HCT116 (cell line): ENCODE measurements at regions not wholly inside any gene's neighbourhood (a gene's known extent, or its start where the extent isn't known, plus 50 kb on each side); places are given as distances from the start of the nearest gene placed in this dataset.

Experiments
- ATAC-seq: fragments of 200-7000 bp; cut with Tn5 transposase; 2 replicates; pipeline ENCODE4 v1.9.1; 2020; ENCODE audit warnings: mild to moderate bottlenecking, moderate library complexity
- BruUV-seq: library from RNA; stranded (reverse); fragments of 400-500 nt; replicated peaks from 2 replicates; lab custom pipeline; 2021; lab: Mats Ljungman, UMichigan
- CTCF ChIA-PET: fragments of 300-600 bp; sonication (Branson Sonifier 250); formaldehyde crosslinking; loops from one replicate; lab custom pipeline; 2021; ENCODE audit warnings: antibody characterized with exemption; lab: Charles Lee
- POLR2A ChIA-PET: fragments of 300-600, 350-600 bp; sonication (Branson Sonifier 250); formaldehyde crosslinking; loops from one replicate; lab custom pipeline; 2021; ENCODE audit warnings: antibody characterized with exemption; lab: Charles Lee
- RAD21 ChIA-PET, 2 experiments: fragments of 300-600 bp; sonication (Branson Sonifier 250); formaldehyde crosslinking; loops; one replicate each; lab custom pipeline; 2023; ENCODE audit warnings: low total read pairs in 2 of 2; ENCODE audit not compliant: uncharacterized antibody in 2 of 2, unreplicated experiment in 2 of 2, low non-redundant PET in 1 of 2; lab: Charles Lee
- DNase-seq: peaks from one replicate; pipeline ENCODE4 v3.0.0-alpha.2; 2010; ENCODE audit warnings: low read depth, low spot score
- H2AFZ ChIP-seq: fragments of 200-600 bp; shearing (Covaris generic), sonication (generic); 2 replicates; pipeline ENCODE4 v1.6.1; 2017; ENCODE audit warnings: low read depth, mixed run types, mixed read lengths, antibody characterized with exemption, low read length; ENCODE audit not compliant: poor library complexity, severe bottlenecking
- H3K27ac ChIP-seq: 2 replicates; pipeline ENCODE4 v1.5.1; 2012; ENCODE audit warnings: low read depth, low read length
- H3K27me3 ChIP-seq: fragments of 200-600 bp; sonication (generic); 2 replicates; pipeline ENCODE4 v1.6.1; 2016; ENCODE audit warnings: mixed run types, low read length, mixed read lengths; ENCODE audit not compliant: insufficient read depth
- H3K36me3 ChIP-seq, 2 experiments: fragments of 200-500 bp in 1 of 2; fragments of 200-600 bp in 1 of 2; sonication (Bioruptor generic) in 1 of 2; sonication (generic) in 1 of 2; 2 replicates each; pipeline versions ENCODE4 v1.5.1 to v1.6.1; 2014 to 2016; ENCODE audit warnings: low read length in 2 of 2, inconsistent platforms in 1 of 2, mixed read lengths in 1 of 2, mixed run types in 1 of 2; ENCODE audit not compliant: insufficient read depth in 2 of 2, control insufficient read depth in 1 of 2
- H3K4me1 ChIP-seq, 2 experiments: fragments of 200-600 bp in 1 of 2; sonication (generic) in 1 of 2; 2 replicates each; pipeline versions ENCODE4 v1.5.1 to v1.6.1; 2012 to 2017; ENCODE audit warnings: low read length in 2 of 2, inconsistent platforms in 1 of 2, mild to moderate bottlenecking in 1 of 2, mixed read lengths in 1 of 2, mixed run types in 1 of 2, moderate library complexity in 1 of 2; ENCODE audit not compliant: insufficient read depth in 2 of 2, control insufficient read depth in 1 of 2
- H3K4me2 ChIP-seq: fragments of 200-600 bp; sonication (generic); 2 replicates; pipeline ENCODE4 v1.6.1; 2017; ENCODE audit warnings: mixed run types, low read length, mixed read lengths
- H3K4me3 ChIP-seq, 2 experiments: fragments of 200-600 bp in 1 of 2; sonication (generic) in 1 of 2; replicated peaks in 1 of 2; 2 replicates each; pipeline ENCODE4 v1.5.1; 2011 to 2016; ENCODE audit warnings: low read length in 2 of 2, control low read depth in 1 of 2, low read depth in 1 of 2, mild to moderate bottlenecking in 1 of 2, mixed read lengths in 1 of 2, mixed run types in 1 of 2
- H3K79me2 ChIP-seq: fragments of 200-600 bp; sonication (generic); 2 replicates; pipeline ENCODE4 v1.6.1; 2017; ENCODE audit warnings: mild to moderate bottlenecking, mixed run types, low read length, moderate library complexity, mixed read lengths; ENCODE audit not compliant: insufficient read depth
- H3K9ac ChIP-seq: fragments of 200-600 bp; sonication (generic); 2 replicates; pipeline ENCODE4 v1.6.1; 2016; ENCODE audit warnings: low read length, mixed read lengths
- H3K9me2 ChIP-seq: fragments of 200-600 bp; sonication (generic), shearing (Covaris generic); 2 replicates; pipeline ENCODE4 v1.6.1; 2017; ENCODE audit warnings: mixed run types, mild to moderate bottlenecking, moderate library complexity; ENCODE audit not compliant: insufficient read depth
- H3K9me3 ChIP-seq, 2 experiments: fragments of 200-500 bp in 1 of 2; fragments of 200-600 bp in 1 of 2; sonication (Bioruptor generic) in 1 of 2; sonication (generic) in 1 of 2; 2 replicates each; pipeline ENCODE4 v1.6.1; 2014 to 2017; ENCODE audit warnings: low read length in 2 of 2, mixed read lengths in 2 of 2, inconsistent platforms in 1 of 2, low read depth in 1 of 2, mild to moderate bottlenecking in 1 of 2, mixed run types in 1 of 2, moderate library complexity in 1 of 2; ENCODE audit not compliant: control insufficient read depth in 1 of 2, insufficient read depth in 1 of 2
- H4K20me1 ChIP-seq: fragments of 200-600 bp; sonication (generic), shearing (Covaris generic); 2 replicates; pipeline ENCODE4 v1.6.1; 2017; ENCODE audit warnings: mixed run types, mild to moderate bottlenecking, moderate library complexity; ENCODE audit not compliant: insufficient read depth
- ATF3 ChIP-seq: IDR thresholded peaks from 2 replicates; pipeline ENCODE4 v1.6.1; 2012
- CEBPB ChIP-seq: IDR thresholded peaks from 2 replicates; pipeline ENCODE4 v1.6.1; 2012; ENCODE audit warnings: low read depth
- EGR1 ChIP-seq: IDR thresholded peaks from 2 replicates; pipeline ENCODE4 v1.6.1; 2012; ENCODE audit warnings: low read depth
- REST ChIP-seq: IDR thresholded peaks from 2 replicates; pipeline ENCODE4 v1.6.1; 2012; ENCODE audit warnings: low read depth
- SRF ChIP-seq: IDR thresholded peaks from 2 replicates; pipeline ENCODE4 v1.6.1; 2012; ENCODE audit warnings: low read depth
- TCF7L2 ChIP-seq: IDR thresholded peaks from 2 replicates; pipeline ENCODE4 v1.7.0; 2011; ENCODE audit warnings: borderline replicate concordance, inconsistent platforms; ENCODE audit not compliant: insufficient read depth, insufficient read length; ENCODE audit errors: extremely low read depth
- ZBTB33 ChIP-seq: IDR thresholded peaks from 2 replicates; pipeline ENCODE4 v1.6.1; 2011; ENCODE audit warnings: mild to moderate bottlenecking, low read length, moderate library complexity; ENCODE audit not compliant: insufficient replicate concordance; ENCODE audit errors: extremely low read depth
- ZNF274 ChIP-seq: fragments of 200-500 bp; sonication (Bioruptor generic); IDR thresholded peaks from 2 replicates; pipeline ENCODE4 v1.6.1; 2014; ENCODE audit warnings: mild to moderate bottlenecking, low read depth, low read length, inconsistent platforms
- intact Hi-C: fragments of 100-400 bp; cut with micrococcal nuclease; formaldehyde crosslinking; loops from 2 replicates; pipeline ENCODE4 v1.10.0; 2022

GRCh38 chr15:79598639-79599038 is 166.5 kb downstream of the MINAR1 start:
- BruUV-seq: no TSS peak
- ATAC-seq: no peak

More at GRCh38 chr15:79598639-79599038, 166.5 kb downstream of the MINAR1 start:
- intact Hi-C loops: loop anchor here (5.0 to 10.0 kb wide), 2 partner anchors 254 to 576 kb away; no protein-coding TSS in a partner anchor
- TF ChIP-seq ATF3 (no peak), ZNF274 (no peak), TCF7L2 (no peak), SRF (no peak), CEBPB (no peak), EGR1 (no peak), REST (no peak), ZBTB33 (no peak)
- no peaks in the 10 kb centered on the region for H3K4me1 ChIP-seq
- H3K4me2 ChIP-seq: no peak overlapping the region
- no peak overlapping the region for H3K27ac ChIP-seq
- no peak overlapping the region for H2AFZ ChIP-seq
- no peaks in the 10 kb centered on the region for H4K20me1 ChIP-seq
- DNase-seq: no peak
- H3K36me3 ChIP-seq: no peaks in the 10 kb centered on the region
- CTCF ChIA-PET: interaction anchor here (2.1 kb wide), 1 partner anchor 218 kb away, joined by 8 read pairs; no protein-coding TSS in a partner anchor
- H3K9me2 ChIP-seq: no peaks in the 10 kb centered on the region
- POLR2A ChIA-PET: no interaction called here
- RAD21 ChIA-PET: no interaction called here
- no peak overlapping the region for H3K4me3 ChIP-seq
- peaks cover 33% of the 10 kb centered on the region for H3K27me3 ChIP-seq
- H3K9me3 ChIP-seq: no peaks in the 10 kb centered on the region
- H3K79me2 ChIP-seq: no peaks in the 10 kb centered on the region
- H3K9ac ChIP-seq: no peak overlapping the region
